ENCODE measurements at regions not wholly inside any gene's neighbourhood (a gene's known extent, or its start where the extent isn't known, plus 50 kb on each side); places are given as distances from the start of the nearest gene placed in this dataset.

- no peak for DNase-seq (ENCODE audit: low spot score)
- TF ChIP-seq CTCF (conservative IDR thresholded peaks at IDR 0.05; ENCODE audit: low read depth), result no peak
- no peak overlapping the region for H3K27ac ChIP-seq
- ChIA-PET CTCF (no interaction called here), POLR2A (ENCODE audit: low non-redundant PET) (no interaction called here)
Measured at GRCh38 chr4:126441173-126442035, 1126.6 kb downstream of the FAT4 start.

- POLR2A ChIA-PET (ENCODE audit: low non-redundant PET), result no interaction called here
- no peak for DNase-seq (ENCODE audit: low spot score)
- no peak for TF ChIP-seq CTCF (conservative IDR thresholded peaks at IDR 0.05; ENCODE audit: low read depth)
- CTCF ChIA-PET, result no interaction called here
- H3K27ac ChIP-seq, result no peak overlapping the region
Measured at GRCh38 chr4:126445596-126445995, 1130.8 kb downstream of the FAT4 start.

DNA sequence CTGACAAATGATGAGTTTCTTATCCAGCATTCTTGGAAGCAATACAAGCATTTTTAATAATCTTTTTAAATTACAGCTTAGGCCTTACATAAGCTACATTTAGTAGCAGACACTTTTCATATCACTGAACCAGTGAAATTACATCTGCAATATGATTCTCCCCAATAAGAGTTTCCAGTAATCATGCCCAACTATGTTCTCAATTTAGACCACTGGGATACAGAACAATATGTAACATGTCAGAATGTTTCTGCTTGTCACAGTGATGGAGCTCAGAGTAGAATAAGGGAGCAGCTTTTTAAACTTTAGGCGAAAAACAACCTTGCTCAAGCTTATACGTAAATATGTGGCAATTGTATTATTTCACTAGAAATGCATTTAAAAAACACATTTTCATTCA is 1132.2 kb downstream of the FAT4 start:
- no peak for TF ChIP-seq CTCF (conservative IDR thresholded peaks at IDR 0.05; ENCODE audit: low read depth)
- CTCF ChIA-PET, result interaction anchor here (0.6 to 0.7 kb wide), 3 partner anchors 158 to 1887 kb away, joined by 3 to 5 read pairs (median 5); no protein-coding TSS in a partner anchor
- no peak overlapping the region for H3K27ac ChIP-seq
- DNase-seq (ENCODE audit: low spot score), result no peak
- POLR2A ChIA-PET (ENCODE audit: low non-redundant PET), result no interaction called here

GRCh38 chr4:126448086-126448845 is 1133.5 kb downstream of the FAT4 start:
- POLR2A ChIA-PET (ENCODE audit: low non-redundant PET), result no interaction called here
- DNase-seq (ENCODE audit: low spot score), result no peak
- H3K27ac ChIP-seq, result no peak overlapping the region
- TF ChIP-seq CTCF (conservative IDR thresholded peaks at IDR 0.05; ENCODE audit: low read depth), result no peak
- CTCF ChIA-PET, result interaction anchor here (0.5 kb wide), 1 partner anchor 157 kb away, joined by 3 read pairs; no protein-coding TSS in a partner anchor

- ChIA-PET CTCF (no interaction called here), POLR2A (ENCODE audit: low non-redundant PET) (no interaction called here)
- no peak for DNase-seq (ENCODE audit: low spot score)
- no peak overlapping the region for H3K27ac ChIP-seq
- TF ChIP-seq CTCF (conservative IDR thresholded peaks at IDR 0.05; ENCODE audit: low read depth), result no peak
Measured at GRCh38 chr4:126451237-126451873, 1136.6 kb downstream of the FAT4 start.

DNA sequence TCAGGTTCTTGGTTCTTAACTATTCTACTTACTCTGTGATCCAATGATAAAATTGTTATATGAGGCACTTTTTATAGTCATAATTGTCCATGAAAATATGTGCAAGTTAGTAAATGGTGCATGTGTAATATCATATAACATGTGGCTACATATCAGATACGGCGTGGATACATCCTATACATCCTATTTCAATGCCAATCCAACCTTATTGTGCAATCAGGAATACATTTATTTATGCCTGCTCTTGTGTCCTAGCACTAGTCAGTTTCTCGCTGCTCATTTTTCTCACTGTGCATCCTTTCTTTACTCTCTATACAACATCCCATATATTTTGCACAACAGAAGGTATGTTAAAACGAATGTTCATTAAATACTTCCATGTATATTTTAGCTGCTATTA is 1141.1 kb downstream of the FAT4 start:
- no peak for DNase-seq (ENCODE audit: low spot score)
- no peak overlapping the region for H3K27ac ChIP-seq
- CTCF ChIA-PET, result no interaction called here
- no peak for TF ChIP-seq CTCF (conservative IDR thresholded peaks at IDR 0.05; ENCODE audit: low read depth)
- POLR2A ChIA-PET (ENCODE audit: low non-redundant PET), result no interaction called here

Data from RWPE1 (cell line).